ENCODE measurements at regions not wholly inside any gene's neighbourhood (a gene's known extent, or its start where the extent isn't known, plus 50 kb on each side); places are given as distances from the start of the nearest gene placed in this dataset.

DNA sequence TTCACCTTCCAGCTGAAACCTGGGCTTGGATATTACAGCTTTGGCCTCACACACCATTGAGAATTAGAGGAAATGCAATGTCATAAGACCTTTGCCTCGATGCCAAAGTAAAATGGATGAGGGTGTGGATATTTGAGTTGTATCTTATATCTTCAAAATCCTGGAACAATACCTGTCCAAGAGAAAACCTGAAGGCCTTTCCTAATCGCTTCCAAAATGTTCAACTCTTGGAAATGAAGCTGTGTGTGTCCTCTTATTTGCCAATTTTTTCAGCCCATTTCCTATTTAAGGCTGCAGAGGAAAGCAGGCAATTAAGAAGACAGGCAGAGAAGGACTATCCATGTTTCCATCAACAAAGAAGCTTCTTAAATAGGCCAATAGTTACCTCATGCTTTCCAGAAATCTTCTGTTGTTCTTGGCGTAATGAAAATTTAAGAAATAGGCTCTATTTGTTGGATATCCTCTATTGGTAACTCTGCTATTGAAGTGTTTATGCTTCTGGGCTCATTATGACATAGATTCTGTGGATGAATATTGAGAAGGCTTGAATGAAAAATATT, 99.5 kb upstream of the ZBTB20 start:
- TF ChIP-seq, protein P1, sequence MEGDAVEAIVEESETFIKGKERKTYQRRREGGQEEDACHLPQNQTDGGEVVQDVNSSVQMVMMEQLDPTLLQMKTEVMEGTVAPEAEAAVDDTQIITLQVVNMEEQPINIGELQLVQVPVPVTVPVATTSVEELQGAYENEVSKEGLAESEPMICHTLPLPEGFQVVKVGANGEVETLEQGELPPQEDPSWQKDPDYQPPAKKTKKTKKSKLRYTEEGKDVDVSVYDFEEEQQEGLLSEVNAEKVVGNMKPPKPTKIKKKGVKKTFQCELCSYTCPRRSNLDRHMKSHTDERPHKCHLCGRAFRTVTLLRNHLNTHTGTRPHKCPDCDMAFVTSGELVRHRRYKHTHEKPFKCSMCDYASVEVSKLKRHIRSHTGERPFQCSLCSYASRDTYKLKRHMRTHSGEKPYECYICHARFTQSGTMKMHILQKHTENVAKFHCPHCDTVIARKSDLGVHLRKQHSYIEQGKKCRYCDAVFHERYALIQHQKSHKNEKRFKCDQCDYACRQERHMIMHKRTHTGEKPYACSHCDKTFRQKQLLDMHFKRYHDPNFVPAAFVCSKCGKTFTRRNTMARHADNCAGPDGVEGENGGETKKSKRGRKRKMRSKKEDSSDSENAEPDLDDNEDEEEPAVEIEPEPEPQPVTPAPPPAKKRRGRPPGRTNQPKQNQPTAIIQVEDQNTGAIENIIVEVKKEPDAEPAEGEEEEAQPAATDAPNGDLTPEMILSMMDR (IDR thresholded peaks at IDR 0.05) = no peak
- no peak for TF ChIP-seq POLR2A (IDR thresholded peaks at IDR 0.05)
